ENCODE measurements at regions not wholly inside any gene's neighbourhood (a gene's known extent, or its start where the extent isn't known, plus 50 kb on each side); places are given as distances from the start of the nearest gene placed in this dataset.

GRCh38 chr11:122025757-122026156 is 90.3 kb downstream of the BLID start:
- no peak overlapping the region for H3K9ac ChIP-seq
- no peak overlapping the region for H3K27ac ChIP-seq
- no peak for DNase-seq (ENCODE audit: low spot score)
- Mint-ChIP-seq H3K9me3 (peaks cover 4% of the 10 kb centered on the region), H3K27me3 (ENCODE audit: insufficient read depth, low read depth) (peaks cover 4% of the 10 kb centered on the region), H3K27ac (no peak overlapping the region), H3K36me3 (no peaks in the 10 kb centered on the region), H3K4me1 (peaks cover 19% of the 10 kb centered on the region), H3K4me3 (no peak overlapping the region)
- H3K4me3 ChIP-seq, result no peak overlapping the region
- H3K4me1 ChIP-seq, result peaks cover 3% of the 10 kb centered on the region
- H3K79me2 ChIP-seq (ENCODE audit: low read depth), result no peaks in the 10 kb centered on the region
- no peak overlapping the region for H3K4me2 ChIP-seq
- no peaks in the 10 kb centered on the region for H3F3A ChIP-seq (ENCODE audit: low read depth)
- H4K20me1 ChIP-seq (ENCODE audit: low read depth), result no peaks in the 10 kb centered on the region
- no peaks in the 10 kb centered on the region for H3K27me3 ChIP-seq
- H3K36me3 ChIP-seq, result no peaks in the 10 kb centered on the region
- TF ChIP-seq CTCF (IDR thresholded peaks at IDR 0.05) (no peak), EZH2phosphoT487 (IDR thresholded peaks at IDR 0.05) (no peak), EZH2 (IDR thresholded peaks at IDR 0.05) (no peak)
- H2AFZ ChIP-seq (replicated peaks), result no peak overlapping the region
- H3K9me3 ChIP-seq (ENCODE audit: low read depth), result no peaks in the 10 kb centered on the region

- H3K4me1 ChIP-seq, result peaks cover 3% of the 10 kb centered on the region
- H3K36me3 ChIP-seq, result no peaks in the 10 kb centered on the region
- no peaks in the 10 kb centered on the region for H3K27me3 Mint-ChIP-seq (ENCODE audit: insufficient read depth, low read depth)
- no peak overlapping the region for H3K27ac Mint-ChIP-seq
- no peak overlapping the region for H3K27ac ChIP-seq
- no peaks in the 10 kb centered on the region for H3K9me3 ChIP-seq (ENCODE audit: low read depth)
- no peak overlapping the region for H3K4me3 Mint-ChIP-seq
- H2AFZ ChIP-seq (replicated peaks), result peak overlapping the region; percentile 22
- H3K4me2 ChIP-seq, result no peak overlapping the region
- no peaks in the 10 kb centered on the region for H3K79me2 ChIP-seq (ENCODE audit: low read depth)
- H3K9me3 Mint-ChIP-seq, result peaks cover 1% of the 10 kb centered on the region
- no peaks in the 10 kb centered on the region for H4K20me1 ChIP-seq (ENCODE audit: low read depth)
- H3K36me3 Mint-ChIP-seq, result no peaks in the 10 kb centered on the region
- no peak for TF ChIP-seq EZH2 (IDR thresholded peaks at IDR 0.05)
- no peak for TF ChIP-seq EZH2phosphoT487 (IDR thresholded peaks at IDR 0.05)
- no peak for TF ChIP-seq CTCF (IDR thresholded peaks at IDR 0.05)
- H3F3A ChIP-seq (ENCODE audit: low read depth), result no peaks in the 10 kb centered on the region
- DNase-seq (ENCODE audit: low spot score), result no peak
- H3K27me3 ChIP-seq, result no peaks in the 10 kb centered on the region
- no peak overlapping the region for H3K9ac ChIP-seq
- no peak overlapping the region for H3K4me3 ChIP-seq
- H3K4me1 Mint-ChIP-seq, result peaks cover 19% of the 10 kb centered on the region
Observed at GRCh38 chr11:122024278-122024677, 91.7 kb downstream of the BLID start.

GRCh38 chr11:122023614-122024250 is 92.3 kb downstream of the BLID start:
- Histone ChIP-seq H3K27me3 (no peaks in the 10 kb centered on the region), H3K4me2 (no peak overlapping the region), H3F3A (ENCODE audit: low read depth) (no peaks in the 10 kb centered on the region), H3K9ac (no peak overlapping the region), H3K4me3 (no peak overlapping the region), H3K4me1 (peaks cover 3% of the 10 kb centered on the region), H3K27ac (no peak overlapping the region), H3K9me3 (ENCODE audit: low read depth) (no peaks in the 10 kb centered on the region), H3K79me2 (ENCODE audit: low read depth) (no peaks in the 10 kb centered on the region), H2AFZ (replicated peaks) (no peak overlapping the region), H4K20me1 (ENCODE audit: low read depth) (no peaks in the 10 kb centered on the region), H3K36me3 (no peaks in the 10 kb centered on the region)
- TF ChIP-seq EZH2phosphoT487 (IDR thresholded peaks at IDR 0.05), result no peak
- TF ChIP-seq EZH2 (IDR thresholded peaks at IDR 0.05), result no peak
- no peak for TF ChIP-seq CTCF (IDR thresholded peaks at IDR 0.05)
- DNase-seq (ENCODE audit: low spot score), result no peak
- no peaks in the 10 kb centered on the region for H3K9me3 Mint-ChIP-seq
- H3K27ac Mint-ChIP-seq, result no peak overlapping the region
- H3K4me1 Mint-ChIP-seq, result peaks cover 19% of the 10 kb centered on the region
- no peak overlapping the region for H3K4me3 Mint-ChIP-seq
- H3K27me3 Mint-ChIP-seq (ENCODE audit: insufficient read depth, low read depth), result no peaks in the 10 kb centered on the region
- no peaks in the 10 kb centered on the region for H3K36me3 Mint-ChIP-seq
